GM21360 (cell line): ENCODE measurements at regions not wholly inside any gene's neighbourhood (a gene's known extent, or its start where the extent isn't known, plus 50 kb on each side); places are given as distances from the start of the nearest gene placed in this dataset.
A peak's percentile ranks its signal among the peaks of the same experiment; 100 is the strongest.
"Not testable (repeated sequence)": the region's sequence is repeated elsewhere in the genome, so short reads cannot be mapped to it uniquely, and the experiment has no call there.

Experiments used
- ATAC-seq: cut with Tn5 transposase; IDR thresholded peaks from one replicate; pipeline ENCODE4 v1.9.1; 2021; ENCODE audit warnings: mild to moderate bottlenecking, moderate library complexity; ENCODE audit not compliant: unreplicated experiment

GRCh38 chr4:45502471-45502870 lies 621.4 kb downstream of the GABRG1 start:
- ATAC-seq, result no peak

DNA sequence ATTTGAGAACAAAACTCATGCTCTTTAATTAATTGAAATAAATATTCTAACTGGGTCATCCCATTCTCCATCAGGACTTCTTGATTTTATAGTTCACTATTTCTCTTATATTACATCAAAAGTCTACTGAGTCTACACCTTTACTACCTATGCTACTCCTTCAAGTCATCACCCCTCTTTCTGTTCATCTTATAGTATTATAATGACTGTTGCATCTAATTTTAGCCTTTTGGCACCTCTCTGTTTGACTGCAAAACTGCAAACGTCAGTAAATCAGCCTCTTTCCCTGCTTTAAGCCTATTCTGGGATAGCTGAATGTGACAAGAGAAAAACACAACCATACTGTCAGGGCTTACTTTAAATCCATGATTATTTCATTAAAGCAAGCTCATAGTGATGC lies 639.1 kb downstream of the GABRG1 start:
- ATAC-seq, result no peak

DNA sequence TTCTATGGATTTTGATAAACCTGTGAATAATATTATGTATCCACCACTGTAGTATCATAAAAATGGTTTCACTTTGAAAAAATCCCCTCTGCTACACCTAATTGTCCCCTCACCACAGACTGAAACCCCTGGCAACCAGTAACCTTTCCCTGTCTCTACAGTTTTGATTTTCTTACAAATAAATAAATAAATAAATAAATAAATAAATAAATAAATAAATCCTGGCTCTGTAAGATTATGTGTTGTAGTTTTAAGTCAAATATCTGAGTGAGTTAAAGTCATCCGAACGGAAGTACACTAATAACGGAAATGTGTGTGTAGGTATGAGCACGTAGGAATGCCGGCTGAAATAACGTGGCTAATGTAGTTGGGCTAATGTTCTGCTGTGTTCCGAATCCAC lies 641.5 kb downstream of the GABRG1 start:
- ATAC-seq, result no peak

DNA sequence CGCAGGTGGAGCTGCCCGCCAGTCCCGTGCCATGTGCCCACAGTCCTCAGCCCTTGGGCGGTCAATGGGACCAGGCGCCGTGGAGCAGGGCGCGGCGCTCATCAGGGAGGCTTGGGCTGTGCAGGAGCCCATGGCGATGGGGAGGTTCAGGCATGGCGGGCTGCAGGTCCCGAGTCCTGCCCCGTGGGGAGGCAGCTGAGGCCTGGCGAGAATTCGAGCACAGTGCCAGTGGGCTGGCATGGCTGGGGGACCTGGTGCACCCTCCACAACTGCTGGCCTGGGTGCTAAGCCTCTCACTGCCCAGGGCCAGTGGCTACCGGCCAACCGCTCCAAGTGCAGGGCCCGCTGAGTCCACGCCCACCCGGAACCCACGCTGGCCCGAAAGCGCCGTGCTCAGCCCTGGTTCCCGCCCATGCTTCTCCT lies 646.5 kb downstream of the GABRG1 start:
- ATAC-seq, result no peak

DNA sequence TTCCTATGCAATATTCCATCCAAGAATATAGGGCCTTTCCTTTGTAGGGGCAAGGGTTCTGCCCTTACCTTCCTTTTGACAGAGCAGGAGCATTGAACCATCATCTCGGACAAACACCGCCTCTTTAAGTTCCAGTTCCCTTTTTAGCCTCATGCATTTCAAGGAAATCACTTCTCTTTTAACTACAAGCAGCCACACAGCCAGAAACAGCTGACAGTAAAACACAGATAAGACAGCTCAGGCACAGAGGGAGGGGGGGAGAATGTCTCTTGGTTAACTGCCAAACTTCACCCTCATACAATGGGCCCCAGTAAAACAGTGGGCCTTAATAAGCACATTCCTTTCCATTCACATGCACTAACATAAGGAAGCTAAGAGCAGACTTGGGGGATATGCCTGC lies 648.3 kb downstream of the GABRG1 start:
- no peak for ATAC-seq

GRCh38 chr4:45472490-45472889 lies 651.4 kb downstream of the GABRG1 start:
- no peak for ATAC-seq

DNA sequence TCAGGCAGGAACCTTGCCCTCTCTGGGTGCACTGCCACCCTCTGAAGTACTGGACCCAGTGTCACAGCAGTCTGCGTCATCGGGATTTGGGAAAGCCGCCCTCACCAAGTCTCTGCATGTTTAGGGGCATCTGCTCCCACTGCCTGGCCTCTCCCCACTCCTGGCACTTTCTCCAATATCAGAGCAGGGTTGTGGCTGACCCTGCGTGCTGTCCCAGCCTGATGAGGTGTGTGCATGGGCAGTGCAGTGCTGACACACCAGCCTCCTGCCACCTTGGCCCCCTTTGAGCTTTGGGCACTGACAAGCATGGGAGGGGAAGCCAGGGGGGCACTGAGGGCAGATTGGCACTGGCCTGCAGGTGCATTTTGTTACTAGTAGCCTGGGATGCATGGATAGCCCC lies 652.5 kb downstream of the GABRG1 start:
- ATAC-seq, result no peak

- no peak for ATAC-seq
Measured at GRCh38 chr4:45467157-45467556, 656.7 kb downstream of the GABRG1 start.

GRCh38 chr4:45460157-45460556 lies 663.7 kb downstream of the GABRG1 start:
- ATAC-seq, result not testable (repeated sequence)

GRCh38 chr4:45455217-45455616 lies 668.6 kb downstream of the GABRG1 start:
- ATAC-seq, result no peak

GRCh38 chr4:45453258-45453853 lies 670.5 kb downstream of the GABRG1 start:
- ATAC-seq, result peak; percentile 71

- no peak for ATAC-seq
Measured at GRCh38 chr4:45442466-45442865, 681.4 kb downstream of the GABRG1 start.

- no peak for ATAC-seq
Measured at GRCh38 chr4:45438047-45438446, 685.8 kb downstream of the GABRG1 start.

DNA sequence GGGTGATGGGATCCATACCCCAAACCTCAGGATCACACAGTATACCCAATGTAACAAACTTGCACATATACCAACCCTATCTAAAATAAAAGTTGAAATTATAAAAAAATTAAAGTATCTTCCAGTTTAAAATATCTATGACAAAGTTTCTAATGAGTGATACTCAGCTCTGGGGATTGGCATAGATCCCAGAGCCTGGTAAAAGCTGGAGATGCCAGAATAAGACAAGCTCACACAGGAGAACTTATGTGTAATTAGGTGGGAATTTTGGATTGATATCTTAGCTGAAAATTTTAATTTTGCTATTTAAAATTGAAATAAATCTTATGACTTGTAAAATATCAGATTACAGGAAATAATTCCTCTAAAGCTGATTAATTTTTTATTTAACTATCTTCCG lies 686.5 kb downstream of the GABRG1 start:
- no peak for ATAC-seq

DNA sequence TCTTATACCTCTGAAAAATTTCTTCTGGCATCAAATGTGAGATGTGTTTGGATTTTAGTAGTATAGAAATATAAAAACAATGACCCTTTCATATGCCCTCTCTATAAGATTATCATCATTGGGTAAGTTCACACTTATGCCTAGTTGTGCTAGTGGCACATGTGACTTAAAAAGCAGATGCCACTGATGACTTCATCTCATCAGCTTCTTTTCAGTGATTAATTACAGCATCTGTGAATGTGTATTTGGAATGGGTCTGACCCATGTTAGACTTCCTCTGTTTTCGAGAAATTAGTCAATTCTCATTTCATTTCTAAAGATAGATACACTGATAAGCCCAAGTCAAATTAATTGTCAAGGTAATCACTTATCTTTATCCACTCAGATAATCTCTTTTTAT lies 698.7 kb downstream of the GABRG1 start:
- ATAC-seq, result no peak

DNA sequence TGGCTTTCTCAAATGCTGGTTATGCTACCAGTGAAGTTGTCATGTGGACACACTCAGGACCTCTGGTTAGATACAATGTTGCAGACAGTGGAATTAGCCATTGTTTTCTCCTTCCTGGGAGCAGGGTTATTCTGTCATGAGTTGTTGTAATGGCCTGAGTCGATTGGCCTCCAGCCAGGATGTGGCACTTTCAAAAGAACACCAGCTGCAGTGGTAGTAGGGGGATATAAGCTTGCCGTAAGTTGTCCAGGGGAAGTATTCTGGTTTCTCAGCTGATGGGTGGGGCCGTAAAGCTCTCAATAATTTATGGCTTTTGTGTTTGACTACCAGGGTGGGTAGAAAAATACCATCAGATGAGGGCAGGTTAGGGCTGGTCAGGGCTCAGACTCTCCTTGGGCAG lies 697.5 kb upstream of the GNPDA2 start:
- no peak for ATAC-seq

DNA sequence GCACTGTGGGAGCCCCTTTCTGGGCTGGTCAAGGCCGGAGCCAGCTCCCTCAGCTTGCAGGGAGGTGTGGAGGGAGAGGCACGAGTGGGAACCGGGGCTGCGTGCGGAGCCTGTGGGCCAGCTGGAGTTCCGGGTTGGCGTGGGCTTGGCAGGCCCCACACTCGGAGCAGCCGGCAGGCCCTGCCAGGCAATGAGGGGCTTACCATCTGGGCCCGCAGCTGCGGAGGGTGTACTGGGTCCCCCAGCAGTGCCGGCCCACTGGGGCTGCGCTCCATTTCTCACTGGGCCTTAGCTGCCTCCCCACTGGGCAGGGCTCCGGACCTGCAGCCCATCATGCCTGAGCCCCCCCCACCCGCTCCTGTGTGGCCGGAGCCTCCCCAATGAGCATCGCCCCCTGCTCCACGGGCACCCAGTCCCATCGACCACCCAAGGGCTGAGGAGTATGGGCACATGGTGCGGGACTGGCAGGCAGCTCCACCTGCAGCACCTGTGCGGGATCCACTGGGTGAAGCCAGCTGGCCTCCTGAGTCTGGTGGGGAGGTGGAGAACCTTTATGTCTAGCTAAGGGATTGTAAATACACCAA lies 693.8 kb upstream of the GNPDA2 start:
- not testable (repeated sequence) for ATAC-seq

DNA sequence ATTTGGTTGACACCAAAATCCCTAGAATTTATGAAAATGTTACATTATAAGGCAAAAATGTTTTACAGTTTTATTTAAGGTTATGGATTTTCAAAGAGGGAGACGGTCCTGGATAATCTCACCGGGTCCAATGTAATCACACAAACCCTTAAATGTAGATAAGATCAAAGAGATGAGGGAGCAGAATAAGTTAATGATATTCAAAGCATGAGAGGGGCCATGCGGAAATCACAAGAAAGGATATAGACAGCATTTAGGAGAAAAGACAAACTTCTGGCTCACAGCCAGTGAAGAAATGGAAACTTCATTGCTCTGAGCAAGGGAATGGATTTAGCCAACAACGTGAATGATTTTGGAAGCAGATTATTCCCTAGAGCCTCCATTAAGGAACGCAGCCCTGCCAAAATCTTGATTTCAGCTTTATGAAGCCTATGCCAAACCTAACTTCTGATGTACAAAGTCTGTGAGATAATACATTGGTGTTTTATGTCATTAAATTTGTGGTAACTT lies 684.4 kb upstream of the GNPDA2 start:
- ATAC-seq, result no peak

GRCh38 chr4:45409536-45409935 lies 683.2 kb upstream of the GNPDA2 start:
- no peak for ATAC-seq

DNA sequence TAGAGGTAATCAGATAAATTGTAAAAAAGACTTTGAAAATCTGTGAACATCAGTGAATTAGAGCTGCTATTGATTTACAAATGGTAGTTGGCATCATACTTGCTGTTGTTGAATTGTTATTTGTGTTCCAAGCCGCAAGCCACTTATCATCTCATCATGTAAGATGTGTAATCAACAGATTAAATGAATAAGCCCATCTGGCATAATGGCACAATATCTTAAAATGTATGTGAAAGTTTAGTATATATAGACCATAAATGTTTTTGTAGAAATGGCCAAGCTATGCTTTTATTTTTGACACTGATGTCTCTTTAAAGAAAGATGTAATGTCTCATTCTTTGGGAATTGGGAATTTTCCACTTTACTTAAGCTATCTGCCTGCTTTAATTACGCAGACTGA lies 682.6 kb upstream of the GNPDA2 start:
- ATAC-seq, result no peak

GRCh38 chr4:45399116-45399515 lies 672.8 kb upstream of the GNPDA2 start:
- no peak for ATAC-seq

DNA sequence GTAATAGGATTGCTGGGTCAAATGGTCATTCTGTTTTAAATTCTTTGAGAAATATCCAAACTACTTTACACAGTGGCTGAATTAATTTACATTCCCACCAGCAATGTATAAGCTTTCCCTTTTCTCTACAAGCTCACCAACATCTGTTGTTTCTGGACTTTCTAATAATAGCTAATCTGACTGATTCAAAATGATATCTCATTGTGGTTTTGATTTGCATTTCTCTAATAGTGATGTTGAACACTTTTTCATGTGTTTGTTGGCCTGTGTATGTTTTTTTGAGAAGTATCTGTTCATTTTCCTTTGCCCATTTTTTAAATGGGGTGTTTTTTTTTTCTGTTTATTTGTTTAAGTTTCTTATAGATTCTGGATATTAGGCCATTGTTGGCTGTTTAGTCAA lies 659.0 kb upstream of the GNPDA2 start:
- ATAC-seq, result no peak

- ATAC-seq, result no peak
Measured at GRCh38 chr4:45370408-45370807, 644.1 kb upstream of the GNPDA2 start.
